NCI-H510A (cell line): ENCODE measurements at regions not wholly inside any gene's neighbourhood (a gene's known extent, or its start where the extent isn't known, plus 50 kb on each side); places are given as distances from the start of the nearest gene placed in this dataset.

ENCODE experiments used
- DNase-seq: peaks from one replicate; lab custom pipeline; 2025; lab: John Stamatoyannopoulos, UW

DNA sequence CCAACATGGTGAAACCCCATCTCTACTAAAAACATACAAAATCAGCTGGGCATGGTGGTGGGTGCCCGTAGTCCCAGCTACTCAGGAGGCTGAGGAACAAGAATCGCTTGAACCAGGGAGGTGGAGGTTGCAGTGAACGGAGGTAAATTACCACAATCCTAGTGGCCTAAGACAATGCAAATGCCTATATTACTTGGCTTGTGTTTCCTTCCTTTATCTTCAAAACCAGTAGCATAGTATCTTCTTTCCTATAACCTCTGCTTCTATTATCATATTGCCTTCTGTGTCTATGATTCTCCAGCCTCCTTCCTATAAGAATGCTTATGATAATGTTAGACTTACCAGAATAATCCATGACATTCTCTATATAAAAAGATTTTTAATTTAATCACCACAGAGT is 156.2 kb upstream of the RGS18 start:
- DNase-seq, result no peak

DNA sequence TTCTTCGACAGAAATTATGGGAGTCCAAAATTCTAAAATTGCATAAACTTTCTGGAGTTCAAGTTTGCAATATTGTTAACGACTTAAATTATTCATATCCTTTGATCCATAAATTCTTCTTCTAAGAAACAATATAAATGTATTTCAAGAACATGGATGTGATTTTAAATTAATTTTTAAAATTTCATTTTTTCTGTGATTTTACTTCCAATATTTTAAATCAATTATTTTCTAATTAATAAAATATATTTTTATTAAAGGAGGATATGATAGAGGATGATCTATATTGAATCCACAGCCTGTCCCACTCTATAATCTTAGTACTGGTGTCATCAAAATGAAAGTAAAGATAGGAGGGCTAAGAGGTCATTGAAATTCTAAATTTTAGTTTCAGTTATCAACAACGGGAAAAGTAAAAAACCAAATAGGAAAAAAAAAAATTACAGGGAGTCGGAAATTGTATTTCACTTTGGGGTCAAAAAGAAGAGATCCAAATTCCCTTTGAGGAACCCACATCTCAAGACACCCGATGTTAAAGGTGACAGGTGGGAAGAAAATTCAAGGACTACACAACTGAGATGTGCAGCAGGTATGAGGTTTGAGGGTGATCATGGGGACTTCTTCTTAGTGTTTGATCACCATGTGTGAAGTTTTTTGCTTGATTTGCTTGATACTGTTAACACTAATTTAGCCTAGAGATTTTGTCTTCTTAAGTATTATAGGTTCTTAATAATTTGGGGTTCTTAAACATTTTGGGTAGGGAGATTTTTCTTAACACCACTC is 154.8 kb upstream of the RGS18 start:
- no peak for DNase-seq

DNA sequence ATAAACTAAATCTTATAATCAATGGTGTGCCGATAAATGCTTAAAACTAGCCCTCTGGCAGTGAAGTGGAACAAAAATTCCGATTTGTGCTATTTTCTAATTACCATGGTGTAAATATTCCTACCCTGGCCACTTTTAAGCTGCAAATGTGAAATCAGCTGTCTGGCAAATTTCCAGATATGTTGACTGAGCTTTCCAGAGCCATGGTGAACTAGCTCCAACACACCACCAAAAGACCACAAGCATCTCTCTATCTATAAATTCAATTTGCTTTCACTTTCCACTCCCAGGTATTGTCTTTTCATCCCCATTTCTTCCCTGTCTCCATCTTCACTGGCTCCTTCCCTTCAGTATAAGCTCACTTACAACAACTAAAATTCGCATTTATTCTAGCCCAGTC is 152.3 kb upstream of the RGS18 start:
- DNase-seq, result no peak

DNA sequence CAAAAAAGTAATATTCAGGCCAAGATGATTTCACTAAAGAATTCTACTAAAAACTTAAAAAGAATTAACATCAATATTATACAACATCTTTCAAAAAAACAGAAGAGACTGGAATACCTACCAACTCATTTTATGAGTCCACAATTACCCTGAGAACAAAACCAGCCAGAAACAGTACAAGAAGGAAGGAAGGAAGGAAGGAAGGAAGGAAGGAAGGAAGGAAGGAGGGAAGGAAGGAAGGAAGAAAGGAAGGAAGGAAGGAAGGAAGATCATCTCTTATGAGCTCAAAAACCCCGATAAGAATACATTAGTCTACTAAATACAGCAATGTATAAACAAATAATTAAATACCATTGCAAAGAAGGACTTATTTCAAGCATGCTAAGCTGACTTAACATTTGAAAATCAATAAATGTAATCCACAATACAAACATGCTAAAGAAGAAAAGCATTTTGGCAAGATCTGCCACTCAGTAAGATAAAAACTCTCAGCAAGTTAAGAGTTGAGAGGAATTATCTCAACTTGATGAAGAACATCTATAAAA is 149.9 kb upstream of the RGS18 start:
- no peak for DNase-seq

DNA sequence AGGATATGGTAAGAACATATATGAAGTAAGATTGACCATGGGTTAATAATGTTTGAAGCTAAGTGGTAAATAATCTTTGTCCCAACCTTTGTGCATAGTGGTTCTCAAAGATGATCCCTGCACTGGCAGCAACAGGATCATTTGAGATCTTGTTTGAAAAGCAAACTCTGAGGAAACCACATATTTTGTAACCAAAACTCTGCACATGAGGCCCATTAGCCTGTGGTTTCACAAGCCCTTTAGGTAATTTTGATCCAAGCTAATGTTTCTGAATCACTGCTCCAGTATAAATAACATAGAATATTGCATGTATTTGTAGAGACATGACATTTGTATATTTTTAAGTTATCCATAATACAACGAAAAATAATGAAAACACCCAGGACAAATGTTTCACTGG is 147.9 kb upstream of the RGS18 start:
- no peak for DNase-seq

DNA sequence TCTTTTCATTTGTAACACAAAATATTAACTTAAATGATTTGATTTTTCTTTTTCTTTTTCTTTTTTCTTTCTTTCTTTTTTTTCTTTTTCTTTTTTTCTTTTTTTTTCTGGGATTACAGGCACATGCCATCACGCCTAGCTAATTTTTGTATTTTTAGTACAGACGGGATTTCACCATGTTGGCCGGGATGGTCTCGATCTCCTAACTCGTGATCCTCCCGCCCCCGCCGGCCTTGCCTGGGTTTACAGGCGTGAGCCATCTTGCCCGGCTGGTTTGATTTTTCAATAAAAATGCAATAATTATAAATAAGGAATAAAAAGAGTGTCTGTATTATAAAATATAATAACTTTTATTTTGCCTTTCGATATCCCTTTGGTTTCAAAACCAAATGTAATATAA is 146.7 kb upstream of the RGS18 start:
- DNase-seq, result no peak

DNA sequence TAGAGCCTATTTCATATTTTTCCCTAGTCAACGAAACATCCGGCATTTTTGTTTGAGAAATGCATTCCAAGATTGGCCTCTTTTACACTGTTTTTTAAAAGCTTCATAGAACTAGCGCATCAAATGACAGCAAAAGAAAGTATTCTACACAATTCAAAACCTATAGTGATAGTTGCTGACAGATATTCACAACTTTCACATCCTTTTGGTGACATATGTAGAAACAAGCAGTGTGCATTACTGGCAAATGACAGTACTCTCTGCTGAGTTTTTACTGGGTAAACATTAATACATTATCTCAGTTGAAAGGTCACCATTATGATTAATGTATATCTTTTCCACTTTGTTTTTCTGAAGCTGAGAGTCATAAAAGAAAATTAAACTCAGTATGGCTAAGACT is 135.4 kb upstream of the RGS18 start:
- DNase-seq, result no peak

DNA sequence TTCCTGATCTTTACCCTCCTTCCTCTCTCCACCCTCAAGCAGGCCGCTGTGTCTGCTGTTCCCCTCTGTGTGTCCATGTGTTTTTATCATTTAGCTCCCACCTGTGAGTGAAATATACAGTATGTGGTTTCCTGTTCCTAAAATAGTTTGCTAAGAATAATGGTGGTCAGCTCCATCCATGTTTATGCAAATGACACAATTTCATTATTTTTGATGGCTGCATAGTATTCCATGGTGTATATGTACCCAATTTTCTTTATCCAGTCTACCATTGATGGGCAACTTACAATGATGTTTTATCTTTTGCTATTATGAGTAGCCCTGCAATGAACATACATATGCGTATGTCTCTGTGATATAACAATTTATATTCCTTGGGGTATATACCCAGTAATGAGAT is 133.4 kb upstream of the RGS18 start:
- no peak for DNase-seq

DNA sequence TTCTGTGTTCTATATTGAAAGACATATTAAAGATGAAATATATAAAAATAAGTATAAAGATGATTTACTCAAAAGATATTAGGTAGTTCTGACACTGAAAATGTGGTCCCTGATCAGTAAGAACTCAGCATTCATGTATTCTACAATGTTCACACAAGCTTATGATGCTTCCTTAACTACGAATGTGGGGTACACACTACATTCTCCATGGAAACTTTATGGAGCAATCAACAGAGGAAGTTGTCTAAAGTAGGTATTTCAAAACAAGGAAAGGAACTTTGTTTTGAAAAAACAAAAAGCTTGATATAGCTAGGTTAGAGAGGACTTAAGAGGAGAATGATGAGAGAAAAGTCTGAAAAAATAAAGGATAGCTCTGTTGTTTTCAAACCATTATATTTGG is 119.7 kb upstream of the RGS18 start:
- no peak for DNase-seq

DNA sequence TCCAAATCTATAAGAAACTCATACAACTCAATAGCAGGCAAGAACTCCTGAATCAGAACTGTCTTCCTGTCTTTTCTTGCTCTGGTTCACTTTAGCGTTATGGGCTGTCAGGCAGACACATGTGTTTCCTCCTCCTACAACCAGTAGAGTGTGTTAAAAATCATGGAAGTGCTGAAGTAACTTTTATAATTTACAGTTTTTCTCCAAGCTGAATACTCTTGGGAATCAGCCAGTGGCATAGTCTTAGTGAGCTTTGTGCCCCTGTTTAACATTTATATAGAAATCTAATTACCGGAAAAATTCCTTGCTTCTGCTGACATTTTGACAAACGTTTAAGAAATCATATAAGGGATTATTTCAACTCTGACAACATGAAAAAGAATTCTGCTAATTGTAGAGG is 113.1 kb upstream of the RGS18 start:
- no peak for DNase-seq

DNA sequence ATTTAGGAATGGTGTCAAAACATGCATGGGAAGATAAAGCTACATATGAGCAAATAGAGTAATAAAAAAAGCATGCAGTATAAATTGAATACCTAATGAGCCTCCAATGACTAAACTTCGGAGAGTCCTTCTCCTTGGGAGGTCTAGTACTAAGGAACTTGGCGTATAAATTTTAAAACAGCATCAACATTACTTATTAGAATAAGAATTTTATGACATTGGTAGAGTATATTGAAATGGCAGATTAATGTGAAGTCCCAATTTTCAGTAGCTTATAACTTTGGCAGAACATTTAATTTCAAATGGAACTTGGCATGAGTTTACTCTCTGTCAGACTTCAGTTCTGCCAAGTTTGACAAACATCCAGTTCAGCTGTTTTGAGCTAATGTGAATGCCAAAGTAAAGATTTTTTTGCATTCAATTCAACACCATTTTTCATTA is 104.7 kb upstream of the RGS18 start:
- no peak for DNase-seq

DNA sequence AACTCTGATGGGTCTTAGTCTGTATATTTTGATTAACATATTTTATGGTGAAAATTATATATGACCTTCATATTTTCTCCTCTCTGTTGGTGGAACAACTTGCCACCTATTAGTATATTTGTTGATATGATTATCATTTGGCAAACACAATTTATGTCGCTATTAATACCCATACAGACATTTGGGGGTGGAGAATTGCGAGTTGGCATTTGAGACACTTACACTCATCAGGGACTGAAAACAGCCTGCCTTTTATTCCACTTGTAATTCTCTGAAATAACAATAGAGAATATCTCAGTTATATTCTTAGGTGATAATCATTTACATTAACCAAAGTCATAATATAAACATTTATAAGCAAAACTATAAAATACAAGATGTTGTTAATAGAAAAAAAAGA is 100.5 kb upstream of the RGS18 start:
- no peak for DNase-seq

DNA sequence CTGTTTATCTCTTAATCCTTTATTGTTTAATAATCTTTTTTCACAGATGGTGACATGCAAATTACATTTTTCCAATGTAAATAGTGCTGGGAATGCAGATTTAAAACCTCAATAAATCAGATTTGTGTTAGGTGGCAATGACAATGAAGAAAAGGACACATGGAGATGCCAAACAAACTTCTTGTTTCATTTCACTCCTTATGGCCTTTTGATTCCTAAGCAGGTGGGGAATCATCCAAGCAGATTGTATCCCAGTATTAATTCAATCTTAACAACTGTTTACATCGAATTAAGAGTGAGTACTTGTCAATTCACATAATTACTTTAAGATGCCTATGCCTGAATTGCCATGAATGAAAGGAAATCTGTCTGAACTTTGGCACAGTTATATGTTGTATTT is 98.9 kb upstream of the RGS18 start:
- DNase-seq, result no peak

DNA sequence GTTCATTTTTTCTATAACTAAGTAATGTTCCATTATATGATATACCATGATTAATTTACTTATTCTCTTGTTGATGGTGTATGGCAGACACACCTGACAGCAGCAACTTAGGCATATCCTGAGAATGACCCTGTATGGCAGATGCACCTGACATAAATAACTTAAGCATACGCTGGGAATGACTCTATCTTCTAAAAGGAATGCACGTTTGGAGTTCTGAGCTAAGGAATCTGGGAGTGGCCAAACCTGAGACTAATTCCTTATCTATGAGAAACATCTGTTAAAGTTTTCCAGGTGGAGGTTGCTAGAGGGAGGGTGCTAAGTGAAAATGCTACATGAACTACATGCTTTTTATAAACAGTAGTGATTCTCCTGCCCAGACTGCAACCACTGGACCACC is 96.7 kb upstream of the RGS18 start:
- DNase-seq, result no peak

DNA sequence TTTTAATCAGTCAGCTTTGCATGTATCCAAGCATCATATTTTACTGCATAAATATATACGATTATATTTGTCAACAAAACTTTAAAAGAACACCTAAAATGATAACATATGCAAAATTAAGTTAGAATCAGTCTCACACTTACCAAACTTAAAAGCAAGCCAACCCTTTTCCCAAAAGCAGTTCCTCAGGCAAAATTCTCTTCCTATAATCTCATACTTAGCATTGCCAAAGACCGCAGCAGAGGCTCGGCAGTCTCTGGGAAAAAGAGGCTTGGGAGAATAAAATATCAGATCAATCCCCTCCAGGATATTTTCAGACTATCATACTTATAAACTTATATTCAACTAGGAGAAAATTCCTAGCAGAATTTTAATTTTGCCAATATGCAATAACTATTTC is 93.2 kb upstream of the RGS18 start:
- no peak for DNase-seq

DNA sequence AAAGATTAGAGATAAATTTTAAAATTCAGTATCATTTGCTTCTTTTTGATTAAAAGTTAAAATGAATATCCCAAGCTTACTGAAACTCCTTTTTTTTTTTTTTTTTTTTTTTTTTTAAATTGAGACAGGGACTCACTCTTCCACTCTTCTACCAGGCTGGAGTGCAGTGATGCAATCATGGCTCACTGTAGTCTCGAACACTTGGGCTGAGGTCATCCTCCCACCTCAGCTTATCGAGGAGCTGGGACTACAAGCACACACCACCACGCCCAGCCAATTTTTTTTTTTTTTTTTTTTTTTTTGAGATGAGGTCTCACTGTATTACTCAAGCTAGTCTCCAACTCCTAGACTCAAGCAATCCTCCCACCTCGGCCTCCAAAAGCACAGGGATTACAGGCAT is 92.1 kb upstream of the RGS18 start:
- DNase-seq, result no peak

DNA sequence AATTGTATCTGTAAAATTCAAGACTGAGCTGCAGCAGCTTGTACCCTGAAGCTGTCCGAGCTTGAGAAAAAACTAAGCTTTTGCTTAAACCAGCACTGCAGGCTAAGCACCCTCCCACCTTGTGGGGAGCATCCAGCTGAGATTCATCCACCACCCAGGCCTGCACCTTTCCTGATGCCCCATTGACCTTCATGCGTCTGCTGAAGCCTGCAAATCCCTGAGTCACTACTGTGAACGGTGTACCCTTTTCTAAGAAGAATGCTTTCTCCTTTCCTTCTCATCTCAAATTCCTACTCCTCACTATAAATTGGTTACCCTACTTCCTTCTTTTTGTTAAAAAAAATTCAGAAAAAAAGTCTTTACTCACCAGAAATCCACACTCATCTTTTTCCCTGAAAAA is 90.9 kb upstream of the RGS18 start:
- no peak for DNase-seq

DNA sequence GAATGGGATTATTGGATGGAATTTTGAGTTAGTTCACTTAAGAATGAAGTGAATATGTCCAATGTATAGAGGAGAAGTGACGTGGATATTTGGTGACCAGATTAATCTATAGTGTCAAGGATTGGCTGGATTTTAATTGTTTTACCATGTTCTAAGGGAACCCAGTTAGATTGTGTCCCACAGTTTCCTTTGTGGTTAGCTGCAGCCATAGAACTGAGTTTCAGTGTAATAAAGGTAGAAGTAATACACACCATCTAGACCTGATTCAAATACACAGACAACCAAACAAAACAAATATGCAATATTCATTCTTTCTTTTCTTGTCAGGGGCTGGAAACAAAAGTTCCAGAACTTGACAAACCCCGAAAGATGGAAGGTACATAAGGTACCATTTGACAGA is 88.0 kb upstream of the RGS18 start:
- no peak for DNase-seq

DNA sequence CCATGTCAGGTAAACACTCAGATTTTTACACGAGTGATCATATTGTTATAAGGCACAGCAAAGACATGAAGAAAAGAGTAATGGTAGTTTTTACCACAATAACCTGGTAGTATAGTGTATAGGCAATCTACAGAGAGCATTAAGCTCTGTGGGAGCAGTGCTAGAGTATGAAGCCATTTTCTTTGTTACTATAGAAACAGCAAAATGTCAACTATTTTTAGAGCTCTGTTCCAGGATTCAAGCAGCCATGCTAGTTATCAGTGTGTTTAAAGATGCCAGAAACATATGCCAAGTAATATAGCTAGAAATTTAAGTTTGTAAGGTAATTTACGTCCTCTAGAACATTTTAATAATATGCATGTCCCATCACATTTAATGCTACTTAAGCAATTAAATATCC is 77.6 kb upstream of the RGS18 start:
- no peak for DNase-seq

DNA sequence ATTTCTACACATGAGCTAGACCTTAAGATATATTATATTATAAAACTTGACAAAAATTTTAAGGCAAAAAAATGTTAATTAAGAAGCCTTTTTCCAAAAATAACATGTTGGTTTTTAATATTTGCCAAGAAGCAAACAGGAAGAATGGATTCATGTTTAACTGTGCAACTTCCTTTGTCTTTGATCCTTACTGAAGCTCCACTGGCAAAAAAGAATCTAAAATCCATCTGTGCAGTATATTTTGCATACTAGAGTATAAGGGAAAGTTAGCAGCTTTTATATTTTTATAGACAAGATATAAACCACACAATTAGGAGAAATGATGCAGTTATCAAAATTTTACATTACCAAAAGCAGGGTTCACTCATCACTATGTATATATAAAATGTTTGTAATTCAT is 76.9 kb upstream of the RGS18 start:
- no peak for DNase-seq

DNA sequence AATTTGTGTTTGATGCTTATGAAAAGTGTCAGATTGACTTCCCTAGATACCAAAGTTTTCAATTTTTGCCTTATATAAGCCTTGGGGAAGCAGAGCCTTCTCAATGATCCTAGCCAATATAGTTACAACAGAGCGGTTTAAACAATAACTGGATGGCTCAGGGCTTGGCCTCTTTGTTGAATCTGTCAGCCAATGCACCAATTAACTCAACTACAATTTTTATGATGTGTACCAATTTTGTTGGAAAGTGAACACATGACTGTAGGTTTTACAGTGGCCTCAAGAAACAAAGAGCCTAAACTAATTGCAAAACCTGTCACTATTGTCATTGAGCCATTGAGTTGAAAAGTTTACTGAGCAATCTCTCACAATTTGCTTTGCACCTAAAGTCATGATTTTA is 71.6 kb upstream of the RGS18 start:
- no peak for DNase-seq

DNA sequence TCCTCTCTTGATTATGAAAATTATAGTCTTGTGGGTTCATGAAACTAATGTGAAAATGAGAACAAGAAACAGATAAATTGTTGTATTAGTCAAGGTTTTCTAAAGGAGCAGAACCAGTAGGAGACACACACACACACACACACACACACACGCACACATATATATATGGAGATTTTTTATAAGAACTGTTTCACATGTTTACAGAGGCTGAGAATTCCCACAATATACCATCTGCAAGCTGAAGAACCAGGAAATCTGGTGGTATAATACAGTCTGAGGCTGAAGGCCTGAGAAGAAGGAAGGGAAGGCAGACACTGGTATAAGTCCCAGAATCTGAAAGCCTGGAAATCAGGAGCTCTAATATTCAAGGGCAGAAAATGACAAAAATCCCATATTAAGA is 70.9 kb upstream of the RGS18 start:
- no peak for DNase-seq

DNA sequence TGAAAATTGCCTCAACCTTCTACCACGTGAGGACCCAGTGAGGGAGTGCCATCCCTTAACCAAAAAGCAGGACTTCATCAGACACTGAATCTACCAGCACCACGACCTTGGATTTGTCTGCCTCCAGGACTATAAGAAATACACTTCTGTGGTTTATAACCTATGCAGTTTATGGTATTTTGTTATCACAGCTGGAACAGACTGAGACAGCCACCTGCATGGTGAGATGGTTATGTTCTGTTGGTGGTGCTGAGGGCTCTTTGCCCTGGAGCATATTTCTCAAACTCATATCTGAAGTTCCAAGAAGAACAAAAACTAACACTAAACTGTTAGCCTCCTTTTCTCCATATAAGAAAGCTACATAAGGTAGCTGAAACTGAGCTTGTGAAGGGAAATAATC is 69.8 kb upstream of the RGS18 start:
- DNase-seq, result no peak

DNA sequence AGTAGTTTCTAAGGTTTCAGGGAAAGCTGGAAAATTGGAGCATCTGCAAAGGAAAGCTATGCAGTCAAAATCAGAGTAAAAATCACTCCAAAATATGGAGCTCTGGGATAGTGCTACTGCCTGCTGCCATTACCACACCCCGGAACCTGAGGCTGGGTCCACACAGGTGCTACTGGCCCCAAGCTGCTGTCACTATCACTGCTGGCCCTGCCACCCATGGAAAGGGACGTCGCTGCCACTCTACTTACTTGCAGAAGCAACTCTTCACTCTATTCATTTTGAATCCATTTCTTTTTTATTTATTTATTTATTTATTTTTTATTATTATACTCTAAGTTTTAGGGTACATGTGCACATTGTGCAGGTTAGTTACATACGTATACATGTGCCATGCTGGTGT is 60.3 kb upstream of the RGS18 start:
- no peak for DNase-seq
